Activated T-helper 2 cell treated with anti-CD3 and anti-CD28 coated beads, Interferon-gamma antibody, Interleukin-2, Interleukin-4, amounts not matched to agents 10 μg/mL and 5 μg/mL and 100 μg/mL, durations not matched to agents 14 hours and 24 hours and 36 hours (primary cell): ENCODE measurements at regions not wholly inside any gene's neighbourhood (a gene's known extent, or its start where the extent isn't known, plus 50 kb on each side); places are given as distances from the start of the nearest gene placed in this dataset.

ENCODE experiments used
- DNase-seq: peaks from one replicate; pipeline ENCODE4 v3.0.0; 2021; ENCODE audit warnings: low spot score
- H3K27ac Mint-ChIP-seq: one replicate; pipeline ENCODE4 v1.8.0; 2021; ENCODE audit warnings: mixed read lengths
- H3K27me3 Mint-ChIP-seq: one replicate; pipeline ENCODE4 v1.8.0; 2021; ENCODE audit warnings: low read depth, mixed read lengths
- H3K36me3 Mint-ChIP-seq: one replicate; pipeline ENCODE4 v1.8.0; 2021; ENCODE audit warnings: low read depth, mixed read lengths
- H3K4me1 Mint-ChIP-seq: one replicate; pipeline ENCODE4 v1.8.0; 2021; ENCODE audit warnings: low read depth, mixed read lengths
- H3K4me3 Mint-ChIP-seq: one replicate; pipeline ENCODE4 v1.8.0; 2021; ENCODE audit warnings: low read depth, mild to moderate bottlenecking, moderate library complexity, mixed read lengths
- H3K9me3 Mint-ChIP-seq: one replicate; pipeline ENCODE4 v1.8.0; 2021; ENCODE audit warnings: mixed read lengths
- intact Hi-C: fragments of 100-400 bp; cut with micrococcal nuclease; formaldehyde crosslinking; loops from one replicate; pipeline ENCODE4 v1.15.1; 2023

DNA sequence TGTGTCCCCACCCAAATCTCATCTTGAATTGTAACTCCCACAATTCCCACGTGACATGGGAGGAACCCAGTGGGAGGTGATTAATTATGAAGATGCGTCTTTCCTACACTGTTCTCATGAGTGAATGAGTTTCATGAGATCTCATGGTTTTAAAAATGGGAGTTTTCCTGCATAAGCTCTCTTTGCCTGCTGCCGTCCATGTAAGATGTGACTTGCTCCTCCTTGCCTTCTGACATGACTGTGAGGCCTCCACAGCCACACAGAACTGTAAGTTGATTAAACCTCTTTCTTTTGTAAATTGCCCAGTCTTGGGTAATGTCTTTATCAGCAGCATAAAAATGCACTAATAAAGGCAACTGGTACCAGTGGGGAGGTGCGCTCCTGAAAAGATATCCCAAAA, 67.7 kb upstream of the DRGX start:
- Mint-ChIP-seq H3K27me3 (no peaks in the 10 kb centered on the region), H3K36me3 (peaks cover 64% of the 10 kb centered on the region), H3K9me3 (peaks cover 7% of the 10 kb centered on the region)

DNA sequence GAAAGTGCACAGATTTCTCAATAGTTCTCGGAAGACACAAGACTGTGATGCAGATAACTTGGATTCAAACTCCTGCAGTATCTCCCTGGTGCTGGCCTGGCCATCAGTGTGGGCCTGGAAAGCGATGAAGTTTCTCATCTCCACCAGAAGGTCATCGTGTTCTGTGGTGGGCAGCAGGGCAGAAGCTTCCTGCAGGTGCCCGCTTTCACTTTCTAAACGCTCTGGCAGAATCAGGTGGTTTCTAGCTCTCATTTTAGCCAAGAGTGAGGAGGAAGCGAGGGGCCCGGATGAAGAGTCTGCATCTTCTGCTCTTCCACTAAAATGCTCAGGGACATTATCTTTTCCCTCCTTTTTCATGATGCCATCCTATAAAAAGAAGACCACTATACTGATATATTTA, 63.0 kb upstream of the DRGX start:
- Mint-ChIP-seq H3K9me3 (peaks cover 14% of the 10 kb centered on the region), H3K27ac (no peak overlapping the region), H3K27me3 (no peaks in the 10 kb centered on the region), H3K4me3 (no peak overlapping the region), H3K4me1 (peaks cover 2% of the 10 kb centered on the region), H3K36me3 (peaks cover 73% of the 10 kb centered on the region)
- DNase-seq = no peak
- intact Hi-C loops = no loop called here

More for the DNA sequence above, 67.7 kb upstream of the DRGX start:
- DNase-seq = no peak
- intact Hi-C loops = no loop called here
- peaks cover 2% of the 10 kb centered on the region for H3K4me1 Mint-ChIP-seq
- H3K27ac Mint-ChIP-seq = no peak overlapping the region
- no peak overlapping the region for H3K4me3 Mint-ChIP-seq

DNA sequence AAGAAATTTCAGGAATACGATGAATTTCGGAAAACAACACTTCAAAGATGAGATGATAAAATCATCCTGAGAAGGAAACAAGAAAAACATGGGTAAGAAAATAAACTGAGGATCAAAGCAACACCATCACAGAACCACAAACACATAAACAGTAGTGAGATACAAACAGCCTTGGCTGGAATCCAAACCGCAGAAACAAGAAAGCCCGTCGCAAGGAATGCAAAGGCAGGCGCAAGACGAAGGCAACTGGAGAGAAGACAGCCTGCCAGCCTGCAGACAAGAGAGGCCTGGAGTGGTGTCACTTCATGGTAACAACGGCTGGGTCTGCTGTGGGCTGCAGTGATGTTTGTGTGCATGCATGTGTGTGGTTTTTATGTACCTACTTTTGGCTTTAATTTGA, 61.8 kb upstream of the DRGX start:
- peaks cover 20% of the 10 kb centered on the region for H3K9me3 Mint-ChIP-seq
- peaks cover 2% of the 10 kb centered on the region for H3K4me1 Mint-ChIP-seq
- H3K4me3 Mint-ChIP-seq = no peak overlapping the region
- no peaks in the 10 kb centered on the region for H3K27me3 Mint-ChIP-seq
- intact Hi-C loops = no loop called here
- DNase-seq = no peak
- H3K27ac Mint-ChIP-seq = no peak overlapping the region
- peaks cover 70% of the 10 kb centered on the region for H3K36me3 Mint-ChIP-seq

DNA sequence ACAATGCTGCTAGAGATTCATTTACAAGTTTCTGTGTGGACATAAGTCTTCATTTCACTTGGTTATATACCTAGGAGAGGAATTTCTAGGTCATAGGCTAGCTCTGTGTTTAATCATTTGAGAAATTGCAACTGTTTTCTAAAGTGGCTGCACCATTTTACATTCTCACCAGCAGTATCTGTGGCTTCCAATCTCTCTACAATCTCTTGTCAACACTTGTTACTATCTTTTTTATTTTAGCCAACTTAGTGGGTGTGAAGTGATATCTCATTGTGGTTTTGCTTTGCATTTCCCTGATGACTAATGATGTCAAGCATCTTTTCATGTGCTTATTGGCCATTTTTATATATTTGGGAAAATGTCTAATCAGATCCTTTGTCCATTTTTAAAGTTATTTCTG, 53.0 kb upstream of the DRGX start:
- intact Hi-C loops = no loop called here

DNA sequence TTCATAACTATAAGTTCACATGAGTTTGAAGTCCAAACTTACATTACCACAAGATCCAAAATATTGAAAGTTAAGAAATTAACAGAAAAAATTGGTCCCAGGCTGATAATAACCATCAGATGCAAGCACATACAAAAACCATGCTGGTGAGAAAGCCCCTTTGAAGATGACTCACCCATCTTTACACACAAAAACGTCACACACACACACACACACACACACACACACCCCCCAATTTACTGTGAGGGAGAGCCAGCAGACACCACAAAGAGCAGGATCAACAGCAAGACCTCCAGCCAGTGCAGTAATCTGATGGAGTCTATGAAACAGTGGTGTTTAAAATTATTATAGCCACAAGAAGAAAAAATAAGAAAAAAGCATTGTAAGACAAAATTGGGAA, 50.1 kb upstream of the DRGX start:
- DNase-seq = no peak
- intact Hi-C loops = no loop called here
- Mint-ChIP-seq H3K4me1 (peaks cover 19% of the 10 kb centered on the region), H3K9me3 (peaks cover 11% of the 10 kb centered on the region), H3K36me3 (no peaks in the 10 kb centered on the region), H3K27ac (no peak overlapping the region), H3K4me3 (no peak overlapping the region), H3K27me3 (no peaks in the 10 kb centered on the region)

More for the DNA sequence above, 53.0 kb upstream of the DRGX start:
- Mint-ChIP-seq H3K4me1 (peaks cover 6% of the 10 kb centered on the region), H3K4me3 (no peak overlapping the region), H3K27ac (no peak overlapping the region), H3K9me3 (peaks cover 25% of the 10 kb centered on the region), H3K27me3 (no peaks in the 10 kb centered on the region), H3K36me3 (peaks cover 4% of the 10 kb centered on the region)
- DNase-seq = no peak
